NAMALWA (cell line): ENCODE measurements at regions not wholly inside any gene's neighbourhood (a gene's known extent, or its start where the extent isn't known, plus 50 kb on each side); places are given as distances from the start of the nearest gene placed in this dataset.

Source experiments
- DNase-seq: peaks from one replicate; pipeline ENCODE4 v3.0.0-alpha.2; 2015; ENCODE audit warnings: low spot score

GRCh38 chr6:112800916-112801315 is 453.8 kb downstream of the RFPL4B start:
- no peak for DNase-seq

DNA sequence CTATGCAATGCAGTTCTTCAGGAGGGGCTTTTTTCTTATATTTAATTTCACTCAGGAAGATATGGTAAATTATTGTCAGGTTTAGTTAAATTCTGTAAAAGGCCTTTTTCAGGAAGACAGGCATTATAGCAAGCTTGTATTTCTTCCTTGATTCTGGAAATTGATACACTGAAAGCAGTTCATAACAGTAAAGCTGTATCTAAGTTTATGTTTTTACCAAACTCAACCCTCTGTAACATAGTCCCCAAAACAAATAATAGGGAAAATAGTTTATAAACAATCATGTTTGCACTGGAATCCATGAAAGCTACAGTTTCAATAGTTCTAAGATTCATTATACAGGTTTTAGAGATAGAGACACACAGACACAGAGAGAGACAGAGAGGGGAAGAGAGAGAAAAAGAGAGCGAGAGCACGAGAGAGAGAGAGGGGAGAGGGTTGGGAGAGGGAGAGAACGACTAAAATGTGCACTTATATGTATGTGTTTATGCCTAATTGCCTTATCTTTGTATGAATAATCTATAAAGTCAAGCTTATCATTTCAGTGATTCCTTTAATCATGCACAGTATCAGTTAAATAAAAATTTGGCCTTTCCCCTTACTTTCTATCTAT is 454.4 kb downstream of the RFPL4B start:
- DNase-seq = no peak

- no peak for DNase-seq
Observed at GRCh38 chr6:112802144-112802543, 455.0 kb downstream of the RFPL4B start.

- DNase-seq = no peak
Observed at GRCh38 chr6:112804638-112805330, 457.7 kb downstream of the RFPL4B start.

DNA sequence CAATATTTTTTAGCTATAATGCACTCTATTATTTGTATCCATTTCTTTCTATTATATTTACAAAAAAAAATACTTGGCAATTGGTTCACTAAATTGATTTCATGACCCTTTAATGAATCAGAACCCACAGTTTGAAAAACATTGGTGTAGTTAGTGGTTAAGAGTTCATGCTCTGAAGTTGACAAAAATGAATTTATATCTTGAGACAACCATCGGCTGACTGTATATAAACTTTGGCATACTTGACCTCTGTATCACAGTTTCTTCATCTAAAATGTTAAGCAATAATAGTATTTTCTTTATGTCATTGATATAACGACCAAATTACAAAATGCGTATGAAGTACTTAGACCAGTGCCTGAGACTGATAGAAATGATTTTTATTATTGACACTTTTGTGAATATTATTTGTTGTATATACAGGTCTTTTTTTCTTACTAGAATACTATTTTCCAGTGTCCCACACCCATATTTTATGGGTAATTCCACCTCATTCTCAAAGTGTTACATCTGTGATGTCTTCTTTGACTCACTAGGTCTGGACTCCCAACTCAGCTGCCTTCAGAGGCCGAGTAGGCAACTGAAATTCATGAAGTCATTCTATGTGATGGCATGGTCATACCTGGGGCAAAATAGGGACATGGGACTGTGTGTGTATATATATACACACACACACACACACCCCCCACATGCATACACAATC is 459.2 kb downstream of the RFPL4B start:
- DNase-seq = no peak

- DNase-seq = no peak
Observed at GRCh38 chr6:112821476-112821875, 474.3 kb downstream of the RFPL4B start.

GRCh38 chr6:112822769-112823168 is 475.6 kb downstream of the RFPL4B start:
- DNase-seq = no peak

- peak; percentile 6 for DNase-seq
Observed at GRCh38 chr6:112827793-112828192, 480.7 kb downstream of the RFPL4B start.

DNA sequence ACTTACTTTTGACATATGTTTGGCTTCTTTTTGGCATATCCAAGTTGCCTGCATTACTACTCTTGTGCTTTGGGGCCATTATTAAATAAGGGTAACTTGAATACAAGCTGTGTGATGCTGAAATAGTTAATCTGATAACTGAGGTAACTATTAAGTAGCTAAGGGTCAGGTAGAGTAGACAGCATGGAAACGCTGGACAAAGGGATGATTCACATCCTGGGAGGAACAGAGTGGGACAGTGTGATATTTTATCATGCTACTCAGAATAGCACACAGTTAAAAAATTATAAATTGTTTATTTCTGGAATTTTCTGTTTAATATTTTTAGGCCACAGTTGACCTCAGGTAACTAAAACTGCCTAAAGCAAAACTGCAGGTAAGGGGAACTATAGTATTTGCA is 483.9 kb downstream of the RFPL4B start:
- no peak for DNase-seq

DNA sequence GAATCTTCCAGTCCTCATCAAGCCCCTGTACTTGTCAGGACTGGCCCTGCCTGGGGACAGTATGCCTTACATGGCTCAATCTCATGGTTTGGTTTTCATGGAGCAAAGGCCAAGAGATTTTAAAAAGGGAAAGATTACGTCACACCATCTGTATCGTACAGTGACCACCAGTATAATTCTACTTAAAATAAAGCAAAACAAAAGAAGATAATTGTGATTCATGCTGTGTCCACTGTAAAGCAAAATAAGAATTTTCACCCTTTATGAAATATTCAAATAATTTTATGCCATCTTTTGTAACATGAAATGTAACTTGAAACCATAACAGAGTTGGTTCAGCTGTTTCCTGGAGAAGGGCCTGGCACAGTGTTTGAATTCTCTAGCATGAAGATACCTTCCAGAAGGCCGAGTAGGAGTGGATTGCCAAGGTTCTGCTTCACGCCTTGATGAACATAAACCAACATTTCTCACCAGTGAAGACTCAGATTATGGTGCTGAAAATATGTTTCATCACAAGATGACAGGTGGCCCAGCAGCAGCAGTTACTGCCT is 486.5 kb downstream of the RFPL4B start:
- peak; percentile 3 for DNase-seq

- no peak for DNase-seq
Observed at GRCh38 chr6:112835078-112835477, 487.9 kb downstream of the RFPL4B start.

- DNase-seq = no peak
Observed at GRCh38 chr6:112839525-112839961, 492.4 kb downstream of the RFPL4B start.

DNA sequence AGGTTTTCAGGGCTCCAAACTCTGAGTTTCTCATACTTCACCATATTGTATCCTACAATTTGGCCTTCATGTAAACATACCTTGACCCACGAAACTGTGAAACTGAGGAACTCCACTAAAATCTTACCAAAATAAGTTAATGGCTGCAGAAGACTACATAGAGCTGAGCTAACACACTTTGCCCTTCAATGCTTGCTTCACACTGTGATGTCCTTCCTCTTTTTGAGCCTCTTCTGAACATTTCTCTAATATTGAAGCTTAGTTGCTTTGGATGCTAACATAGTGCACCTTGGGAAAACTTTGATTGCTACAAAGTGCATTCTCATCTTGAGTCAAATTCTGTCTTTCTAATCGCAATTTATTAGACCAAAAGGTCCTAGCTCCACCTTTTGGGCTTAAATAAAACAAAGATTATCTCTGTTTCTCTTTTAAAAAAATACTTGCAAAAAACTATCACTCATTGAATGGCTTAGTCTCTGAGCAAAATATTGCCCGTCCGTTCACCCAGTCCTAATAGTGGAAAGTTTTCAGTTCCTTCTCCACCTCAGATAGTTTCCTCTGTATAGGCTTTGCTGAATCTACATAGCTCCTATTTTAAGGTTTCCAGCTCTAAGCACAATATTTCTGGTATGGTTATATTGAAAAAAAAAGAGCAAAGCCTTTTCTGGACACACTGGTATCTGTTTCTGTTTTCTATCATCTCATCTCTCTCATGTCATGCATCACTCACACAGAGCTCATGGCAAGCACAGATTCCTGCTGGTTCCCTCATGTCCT is 494.6 kb downstream of the RFPL4B start:
- no peak for DNase-seq

DNA sequence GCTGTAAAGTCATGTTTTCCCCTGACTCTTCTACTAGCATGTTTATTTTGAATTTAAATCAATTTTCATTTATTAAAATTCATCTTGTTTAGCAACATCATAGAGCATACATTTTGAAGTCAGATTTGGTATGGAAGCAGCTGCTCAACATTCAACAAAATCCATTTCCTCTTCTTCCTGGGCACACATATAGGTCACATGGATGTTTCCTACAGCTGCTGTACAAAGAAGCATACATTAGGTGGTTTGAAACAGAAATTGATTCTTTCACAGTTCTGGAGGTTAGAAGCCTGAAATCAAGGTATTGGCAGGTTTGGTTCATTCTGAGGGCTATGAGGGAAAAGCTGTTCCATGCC is 495.2 kb downstream of the RFPL4B start:
- no peak for DNase-seq

DNA sequence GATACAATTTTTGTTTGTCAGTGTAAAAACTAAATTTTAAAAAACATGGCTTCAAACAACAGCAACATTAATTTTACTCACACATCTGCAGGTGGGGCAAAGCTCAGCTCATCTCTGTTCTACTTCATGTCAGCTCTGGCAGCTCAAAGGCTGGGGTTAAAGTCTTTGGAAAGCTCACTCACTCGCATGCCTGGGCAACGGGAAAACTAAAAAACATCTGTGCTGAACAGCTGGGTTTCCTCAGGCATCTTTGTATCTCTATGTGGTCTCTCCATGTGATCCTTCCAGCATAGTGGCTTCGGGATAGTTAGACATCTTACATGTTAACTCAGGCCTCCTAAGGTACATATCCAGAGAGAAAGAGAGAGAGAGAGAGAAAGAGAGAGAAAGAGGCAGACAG is 499.6 kb downstream of the RFPL4B start:
- no peak for DNase-seq

DNA sequence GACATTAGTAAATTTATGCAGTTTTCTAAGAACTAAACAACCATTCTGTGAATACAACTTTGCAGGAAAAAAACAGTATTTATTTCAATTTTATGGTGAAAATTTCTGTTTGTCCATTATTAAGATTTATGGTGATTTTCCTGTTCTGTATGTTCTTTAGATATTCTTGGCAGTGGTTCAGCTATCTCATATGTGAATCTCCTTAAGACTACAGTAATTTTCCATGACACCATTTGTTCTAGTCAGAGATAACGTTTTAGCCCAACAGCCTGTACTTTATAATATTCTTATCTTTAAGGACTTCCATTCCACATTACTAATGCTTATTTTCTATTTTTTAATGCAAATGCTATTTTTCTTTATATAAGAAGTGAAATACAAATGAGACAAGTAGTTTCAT is 504.0 kb downstream of the RFPL4B start:
- no peak for DNase-seq

- DNase-seq = no peak
Observed at GRCh38 chr6:112853162-112853561, 506.0 kb downstream of the RFPL4B start.

- DNase-seq = no peak
Observed at GRCh38 chr6:112863753-112864152, 516.6 kb downstream of the RFPL4B start.

DNA sequence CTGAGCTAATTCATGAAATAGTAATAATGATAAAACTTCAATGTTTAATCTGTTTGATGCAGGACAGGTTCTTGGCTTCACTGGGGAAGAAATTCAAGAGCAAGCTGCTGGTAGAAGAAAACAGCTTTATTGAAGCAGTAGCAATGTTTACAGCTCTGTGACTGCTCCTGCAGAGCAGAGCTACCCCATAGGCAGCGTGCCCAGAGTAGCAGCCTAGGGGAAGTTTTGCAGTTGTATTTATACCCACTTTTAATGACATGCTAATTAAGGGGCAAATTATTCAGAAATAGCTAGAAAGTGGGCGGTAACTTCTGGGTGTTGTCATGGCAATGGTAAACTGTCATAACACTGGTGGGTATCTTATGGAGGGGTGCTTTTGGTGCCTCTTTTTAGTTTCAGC is 518.0 kb downstream of the RFPL4B start:
- DNase-seq = peak; percentile 6

DNA sequence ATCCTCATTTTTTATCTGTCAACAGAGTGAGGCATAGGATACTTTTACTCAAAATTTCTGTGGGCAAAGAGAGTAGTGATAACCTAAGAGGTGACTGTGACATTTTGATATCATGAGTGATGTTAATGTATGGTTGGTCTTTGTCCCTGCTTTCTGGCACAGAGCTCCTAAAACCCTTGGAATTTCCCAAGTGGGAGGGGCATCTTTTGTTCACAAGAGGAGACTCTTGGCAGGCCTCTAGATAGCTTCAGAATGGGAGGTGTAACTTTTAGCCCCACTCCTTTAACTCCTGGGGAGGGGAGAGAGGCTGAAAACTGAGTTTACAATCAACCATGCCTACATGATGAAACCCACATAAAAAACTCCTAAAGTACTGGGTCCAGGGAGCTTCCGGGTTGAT is 527.8 kb downstream of the RFPL4B start:
- DNase-seq = no peak

DNA sequence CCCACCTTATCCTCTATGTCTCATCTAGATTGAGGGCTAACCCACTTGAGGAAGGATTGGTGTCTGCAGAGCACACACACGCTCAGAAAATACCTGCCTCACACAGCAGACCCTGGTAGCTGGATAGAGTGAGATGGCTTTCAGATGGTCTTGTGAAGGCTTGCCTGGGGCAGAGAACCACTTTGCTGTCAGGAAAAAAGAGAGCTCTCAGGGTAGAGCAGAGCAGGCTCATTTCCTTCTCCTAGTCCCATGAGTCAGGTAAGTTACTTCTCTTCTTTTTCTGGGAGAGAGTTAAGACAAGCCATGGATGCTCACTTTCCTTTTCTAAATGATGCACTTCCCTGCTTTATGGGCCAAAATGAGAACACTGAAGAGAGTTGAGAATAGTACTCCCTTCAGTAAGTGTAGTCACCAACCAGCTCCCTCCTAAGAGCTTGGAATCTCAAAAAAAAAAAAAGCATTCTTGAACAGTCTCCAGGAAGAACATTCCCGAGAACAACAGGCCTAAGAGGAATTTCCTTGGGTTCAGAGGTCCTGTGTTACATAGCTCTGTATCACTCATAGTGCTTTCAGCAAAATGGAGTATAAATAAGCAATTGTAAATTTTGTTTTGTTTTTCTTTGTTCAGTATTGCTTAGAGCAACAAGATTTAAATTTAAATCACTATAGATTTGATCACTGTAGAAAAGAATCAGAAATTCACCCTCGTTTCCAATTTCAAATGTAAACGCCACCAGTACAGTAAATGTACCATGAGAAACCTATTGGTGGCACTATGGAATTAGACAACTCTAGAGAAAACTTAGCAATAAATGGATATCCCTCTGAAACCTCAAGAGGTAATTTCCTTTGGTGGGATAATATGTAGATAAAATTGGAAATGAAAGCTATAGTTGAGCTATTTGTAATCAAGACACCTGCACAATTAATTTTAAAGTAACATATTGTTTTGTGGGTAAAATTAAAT is 530.3 kb downstream of the RFPL4B start:
- DNase-seq = no peak
